IMR-90 (cell line): ENCODE measurements at regions not wholly inside any gene's neighbourhood (a gene's known extent, or its start where the extent isn't known, plus 50 kb on each side); places are given as distances from the start of the nearest gene placed in this dataset.

Experiments
- ATAC-seq: fragments of 200-7000 bp; cut with Tn5 transposase; 2 replicates; pipeline ENCODE4 v1.9.1; 2020; ENCODE audit warnings: low read depth, mild to moderate bottlenecking, moderate library complexity
- BruUV-seq: library from RNA; stranded (reverse); fragments of 400-500 nt; replicated peaks from 2 replicates; lab custom pipeline; 2021; lab: Mats Ljungman, UMichigan
- CTCF ChIA-PET: fragments of 300-600 bp; formaldehyde crosslinking; extraction: SDS; loops from one replicate; lab custom pipeline; 2021; ENCODE audit warnings: antibody characterized with exemption; lab: Yijun Ruan, JAX
- POLR2A ChIA-PET: fragments of 300-600 bp; sonication (Branson Sonifier 250); formaldehyde crosslinking; loops from one replicate; lab custom pipeline; 2022; ENCODE audit warnings: antibody characterized with exemption; ENCODE audit not compliant: unreplicated experiment; lab: Charles Lee
- DNase-seq: peaks from one replicate; pipeline ENCODE4 v3.0.0; 2013
- H2AFZ ChIP-seq: replicated peaks from 2 replicates; pipeline ENCODE3; 2013; ENCODE audit warnings: low read length, mild to moderate bottlenecking; ENCODE audit not compliant: poor library complexity
- H2AK5ac ChIP-seq: 2 replicates; pipeline ENCODE4 v1.6.1; 2013; ENCODE audit warnings: low read depth, low read length, inconsistent platforms
- H2AK9ac ChIP-seq: replicated peaks from 2 replicates; pipeline ENCODE3; 2013; ENCODE audit warnings: mild to moderate bottlenecking, low read depth, low read length, moderate library complexity; ENCODE audit not compliant: poor library complexity
- H2BK120ac ChIP-seq: 2 replicates; pipeline ENCODE4 v1.6.1; 2013; ENCODE audit warnings: low read depth, low read length, inconsistent platforms
- H2BK15ac ChIP-seq: 3 replicates; pipeline ENCODE4 v1.6.1; 2013; ENCODE audit warnings: low read depth, low read length, inconsistent platforms
- H2BK20ac ChIP-seq: 2 replicates; pipeline ENCODE4 v1.6.1; 2013; ENCODE audit warnings: low read depth, mild to moderate bottlenecking, inconsistent platforms, low read length, moderate library complexity
- H2BK5ac ChIP-seq: 2 replicates; pipeline ENCODE4 v1.6.1; 2013; ENCODE audit warnings: mild to moderate bottlenecking, low read depth, low read length, inconsistent platforms; ENCODE audit not compliant: poor library complexity, severe bottlenecking
- H3K14ac ChIP-seq: replicated peaks from 2 replicates; pipeline ENCODE4 v1.6.1; 2013; ENCODE audit warnings: low read depth, low read length, inconsistent platforms
- H3K18ac ChIP-seq: 2 replicates; pipeline ENCODE4 v1.6.1; 2013; ENCODE audit warnings: low read depth, low read length, control low read depth
- H3K23ac ChIP-seq: 2 replicates; pipeline ENCODE4 v1.6.1; 2013; ENCODE audit warnings: low read depth, low read length, inconsistent platforms
- H3K27ac ChIP-seq: 2 replicates; pipeline ENCODE4 v1.5.1; 2013; ENCODE audit warnings: mild to moderate bottlenecking, control low read depth, low read length; ENCODE audit not compliant: insufficient read depth
- H3K27me3 ChIP-seq: 2 replicates; pipeline ENCODE4 v1.6.1; 2013; ENCODE audit warnings: low read length; ENCODE audit not compliant: control insufficient read depth, insufficient read depth
- H3K36me3 ChIP-seq: 2 replicates; pipeline ENCODE4 v1.6.1; 2013; ENCODE audit warnings: low read length, mixed read lengths; ENCODE audit not compliant: control insufficient read depth, insufficient read depth
- H3K4ac ChIP-seq: 2 replicates; pipeline ENCODE4 v1.6.1; 2013; ENCODE audit warnings: low read depth, low read length, inconsistent platforms
- H3K4me1 ChIP-seq: 2 replicates; pipeline ENCODE4 v1.6.1; 2013; ENCODE audit warnings: low read length, mixed read lengths; ENCODE audit not compliant: control insufficient read depth, insufficient read depth
- H3K4me2 ChIP-seq: 2 replicates; pipeline ENCODE4 v1.6.1; 2013; ENCODE audit warnings: low read depth, mild to moderate bottlenecking, control low read depth, low read length, moderate library complexity
- H3K4me3 ChIP-seq: 2 replicates; pipeline ENCODE4 v1.5.1; 2013; ENCODE audit warnings: low read depth, mild to moderate bottlenecking, control low read depth, low read length, moderate library complexity; ENCODE audit not compliant: insufficient read depth
- H3K56ac ChIP-seq: 2 replicates; pipeline ENCODE4 v1.6.1; 2013; ENCODE audit warnings: low read length, inconsistent platforms; ENCODE audit not compliant: insufficient read depth; ENCODE audit errors: extremely low read depth
- H3K79me1 ChIP-seq, 2 experiments: 2 replicates each; pipeline ENCODE4 v1.6.1; 2013; ENCODE audit warnings: low read length in 2 of 2, inconsistent platforms in 1 of 2, low read depth in 1 of 2
- H3K9ac ChIP-seq: 2 replicates; pipeline ENCODE4 v1.6.1; 2013; ENCODE audit warnings: low read depth, low read length, control low read depth
- H3K9me1 ChIP-seq: 2 replicates; pipeline ENCODE4 v1.6.1; 2013; ENCODE audit warnings: low read length, inconsistent platforms; ENCODE audit not compliant: insufficient read depth
- H3K9me3 ChIP-seq: 2 replicates; pipeline ENCODE4 v1.6.1; 2013; ENCODE audit warnings: low read length; ENCODE audit not compliant: control insufficient read depth, insufficient read depth
- H4K20me1 ChIP-seq: 2 replicates; pipeline ENCODE4 v1.6.1; 2013; ENCODE audit warnings: low read length, inconsistent platforms; ENCODE audit not compliant: insufficient read depth
- H4K5ac ChIP-seq: 2 replicates; pipeline ENCODE4 v1.6.1; 2013; ENCODE audit warnings: mild to moderate bottlenecking, low read depth, low read length, control low read depth
- H4K8ac ChIP-seq, 2 experiments: 2 replicates each; pipeline ENCODE4 v1.6.1; 2013; ENCODE audit warnings: low read depth in 2 of 2, low read length in 2 of 2, control low read depth in 1 of 2, inconsistent platforms in 1 of 2
- H4K91ac ChIP-seq: 2 replicates; pipeline ENCODE4 v1.6.1; 2013; ENCODE audit warnings: low read depth, low read length, inconsistent platforms; ENCODE audit not compliant: insufficient read depth
- BHLHE40 ChIP-seq: fragments of 150-350 bp; IDR thresholded peaks from 2 replicates; pipeline ENCODE4 v1.6.1; 2016; ENCODE audit warnings: mild to moderate bottlenecking, low read depth, low read length
- CEBPB ChIP-seq: IDR thresholded peaks from 2 replicates; pipeline ENCODE4 v1.6.1; 2012; ENCODE audit warnings: low read depth, low read length, improper control_type of control experiment
- CHD1 ChIP-seq: IDR thresholded peaks from 2 replicates; pipeline ENCODE4 v1.6.1; 2012; ENCODE audit warnings: low read depth, low read length, improper control_type of control experiment
- CTCF ChIP-seq: conservative IDR thresholded peaks from 2 replicates; pipeline ENCODE4 v1.5.1; 2012; ENCODE audit warnings: mild to moderate bottlenecking, low read depth, low read length, improper control_type of control experiment
- ELK1 ChIP-seq: fragments of 150-350 bp; IDR thresholded peaks from 2 replicates; pipeline ENCODE4 v1.6.1; 2016; ENCODE audit warnings: low read depth, mild to moderate bottlenecking, low read length, moderate library complexity, borderline replicate concordance
- FOS ChIP-seq: fragments of 150-350 bp; IDR thresholded peaks from 2 replicates; pipeline ENCODE4 v1.6.1; 2016; ENCODE audit warnings: low read depth, low read length
- MAFK ChIP-seq: IDR thresholded peaks from 2 replicates; pipeline ENCODE4 v1.6.1; 2012; ENCODE audit warnings: low read depth, low read length, improper control_type of control experiment
- MAZ ChIP-seq: IDR thresholded peaks from 2 replicates; pipeline ENCODE4 v1.6.1; 2012; ENCODE audit warnings: low read depth, mild to moderate bottlenecking, low read length, improper control_type of control experiment, moderate library complexity, borderline replicate concordance
- MXI1 ChIP-seq: IDR thresholded peaks from 2 replicates; pipeline ENCODE4 v1.6.1; 2012; ENCODE audit warnings: low read depth, mild to moderate bottlenecking, low read length, moderate library complexity, borderline replicate concordance
- NFE2L2 ChIP-seq: fragments of 150-350 bp; IDR thresholded peaks from 2 replicates; pipeline ENCODE4 v1.6.1; 2016; ENCODE audit warnings: low read depth, mild to moderate bottlenecking, low read length
- POLR2A ChIP-seq: IDR thresholded peaks from 2 replicates; pipeline ENCODE4 v1.6.1; 2012; ENCODE audit warnings: mild to moderate bottlenecking, low read depth, low read length
- RAD21 ChIP-seq: IDR thresholded peaks from 2 replicates; pipeline ENCODE4 v1.6.1; 2012; ENCODE audit warnings: low read length, improper control_type of control experiment
- RCOR1 ChIP-seq: IDR thresholded peaks from 2 replicates; pipeline ENCODE4 v1.6.1; 2012; ENCODE audit warnings: mild to moderate bottlenecking, low read length, improper control_type of control experiment; ENCODE audit not compliant: insufficient replicate concordance
- RFX5 ChIP-seq: IDR thresholded peaks from 2 replicates; pipeline ENCODE4 v1.8.0; 2012; ENCODE audit warnings: low read depth, mild to moderate bottlenecking, low read length, moderate library complexity
- SMC3 ChIP-seq: fragments of 150-350 bp; IDR thresholded peaks from 2 replicates; pipeline ENCODE4 v1.6.1; 2016; ENCODE audit warnings: low read depth, mild to moderate bottlenecking, antibody characterized with exemption, low read length, moderate library complexity
- USF2 ChIP-seq: fragments of 150-350 bp; IDR thresholded peaks from 2 replicates; pipeline ENCODE4 v1.6.1; 2017; ENCODE audit warnings: mild to moderate bottlenecking, antibody characterized with exemption, low read length, low read depth
- WGBS, 2 experiments: methylation state at CpG; one replicate each; pipeline versions ENCODE4 v1.1.5 to v1.1.7; 2013; ENCODE audit warnings: missing lambda C conversion rate in 2 of 2; ENCODE audit not compliant: insufficient read length in 1 of 2; ENCODE audit errors: extremely low coverage in 2 of 2; 5-methylcytosine and 5-hydroxymethylcytosine counted together
- dilution Hi-C: fragments of 300-500 bp; cut with HindIII; formaldehyde crosslinking; loops from one replicate; pipeline ENCODE4 v1.14.3; 2018; ENCODE audit warnings: low sequenced_read_pairs; ENCODE audit not compliant: unreplicated experiment
- in situ Hi-C: fragments of 300-500 bp; cut with MboI; formaldehyde crosslinking; loops from 3 replicates; pipeline ENCODE4 v1.14.3; 2019; ENCODE audit warnings: low sequenced_read_pairs, inconsistent platforms, mixed read lengths
- intact Hi-C: fragments of 100-400 bp; cut with micrococcal nuclease; formaldehyde crosslinking; loops from 2 replicates; pipeline ENCODE4 v1.10.0; 2022

GRCh38 chr20:40431611-40432010, 257.4 kb downstream of the MAFB start:
- WGBS, 2 experiments, result 0% methylated on average over 1 of the region's 3 CpGs; no CpG with 5 or more reads in 1 of the 2 experiments
- Histone ChIP-seq H4K20me1 (no peaks in the 10 kb centered on the region), H3K23ac (no peak overlapping the region), H2BK15ac (no peak overlapping the region), H3K4me1 (no peaks in the 10 kb centered on the region), H4K91ac (no peak overlapping the region), H3K14ac (no peak overlapping the region), H2AFZ (no peak overlapping the region), H2AK5ac (no peak overlapping the region), H2BK20ac (no peak overlapping the region), H3K36me3 (no peaks in the 10 kb centered on the region), H3K9me3 (no peaks in the 10 kb centered on the region), H3K27ac (no peak overlapping the region), H3K9ac (no peak overlapping the region), H2AK9ac (no peak overlapping the region), H3K4ac (no peak overlapping the region), H2BK5ac (no peak overlapping the region), H3K56ac (no peak overlapping the region), H2BK120ac (no peak overlapping the region), H4K5ac (no peak overlapping the region), H3K4me2 (no peak overlapping the region), H3K9me1 (no peaks in the 10 kb centered on the region), H3K27me3 (no peaks in the 10 kb centered on the region), H4K8ac (no peak overlapping the region), H3K79me1 (no peaks in the 10 kb centered on the region), H3K18ac (no peak overlapping the region), H3K4me3 (no peak overlapping the region)
- in situ Hi-C loops (no loop called here), intact Hi-C loops (no loop called here), dilution Hi-C loops (no loop called here)
- ATAC-seq (no peak), DNase-seq (no peak)
- BruUV-seq, result no TSS peak
- no peak for TF ChIP-seq SMC3
- no peak for TF ChIP-seq CEBPB
- TF ChIP-seq NFE2L2, result no peak
- no peak for TF ChIP-seq MAZ
- no peak for TF ChIP-seq POLR2A
- TF ChIP-seq MXI1, result no peak
- TF ChIP-seq USF2, result no peak
- no peak for TF ChIP-seq FOS
- TF ChIP-seq MAFK, result no peak
- no peak for TF ChIP-seq BHLHE40
- no peak for TF ChIP-seq RFX5
- no peak for TF ChIP-seq CHD1
- TF ChIP-seq RCOR1, result no peak
- TF ChIP-seq CTCF, result no peak
- TF ChIP-seq RAD21, result no peak
- no peak for TF ChIP-seq ELK1
- ChIA-PET CTCF (no interaction called here), POLR2A (no interaction called here)
